Upper lobe of right lung (tissue), 1 donor: ENCODE measurements at regions not wholly inside any gene's neighbourhood (a gene's known extent, or its start where the extent isn't known, plus 50 kb on each side); places are given as distances from the start of the nearest gene placed in this dataset.
"Not testable (repeated sequence)": the region's sequence is repeated elsewhere in the genome, so short reads cannot be mapped to it uniquely, and the experiment has no call there.

Experiments
- ATAC-seq: fragments of 200-7000 bp; cut with Tn5 transposase; one replicate; pipeline ENCODE4 v1.9.1; 2020; ENCODE audit warnings: mild to moderate bottlenecking, moderate library complexity
- DNase-seq: peaks from one replicate; pipeline ENCODE4 v3.0.0-alpha.2; 2020
- H3K27ac ChIP-seq: fragments of 200-600 bp; one replicate; pipeline ENCODE4 v1.8.0; 2022
- H3K27me3 ChIP-seq: fragments of 200-600 bp; one replicate; pipeline ENCODE4 v1.8.0; 2022; ENCODE audit warnings: mild to moderate bottlenecking
- H3K36me3 ChIP-seq: fragments of 200-600 bp; one replicate; pipeline ENCODE4 v1.8.0; 2022
- H3K4me1 ChIP-seq: fragments of 200-600 bp; one replicate; pipeline ENCODE4 v1.8.0; 2022
- H3K4me3 ChIP-seq: fragments of 200-600 bp; one replicate; pipeline ENCODE4 v1.8.0; 2022; ENCODE audit warnings: mild to moderate bottlenecking
- H3K9me3 ChIP-seq: fragments of 200-600 bp; one replicate; pipeline ENCODE4 v1.8.0; 2022
- intact Hi-C: fragments of 100-400 bp; cut with DNase I; formaldehyde crosslinking; loops from one replicate; pipeline ENCODE4 v1.11.0; 2022
- TF ChIP-seq, protein P1 (sequence below): fragments of 200-600 bp; IDR thresholded peaks from one replicate; pipeline ENCODE4 v1.8.0; 2022; ENCODE audit warnings: antibody characterized with exemption
- donor health status: DM: no; HTN: yes; CAD: no; lungs with severe emphysema.

DNA sequence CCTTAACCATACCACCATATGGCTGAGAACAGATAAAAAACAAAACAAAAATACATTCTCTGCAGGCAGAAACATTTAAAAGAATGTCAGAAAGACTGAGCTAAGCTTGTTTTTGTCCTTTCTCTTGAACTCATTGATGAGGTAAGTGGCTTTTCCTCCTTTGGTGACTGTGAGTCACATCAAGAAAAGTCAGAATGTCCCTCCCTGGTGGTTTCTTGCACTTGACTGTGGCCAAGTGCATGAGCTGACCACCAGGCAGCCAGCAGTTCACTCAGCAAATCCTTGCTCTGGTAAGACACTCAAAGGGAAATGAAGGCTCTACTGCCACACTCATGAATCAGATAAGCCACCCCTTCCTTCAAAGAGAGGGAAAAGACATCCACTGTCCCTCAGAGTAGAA, 970.9 kb downstream of the TAF11L14 start:
- no peaks in the 10 kb centered on the region for H3K4me1 ChIP-seq
- H3K27ac ChIP-seq, result no peak overlapping the region
- no peaks in the 10 kb centered on the region for H3K36me3 ChIP-seq
- intact Hi-C loops, result no loop called here
- ATAC-seq, result no peak
- TF ChIP-seq, protein P1, sequence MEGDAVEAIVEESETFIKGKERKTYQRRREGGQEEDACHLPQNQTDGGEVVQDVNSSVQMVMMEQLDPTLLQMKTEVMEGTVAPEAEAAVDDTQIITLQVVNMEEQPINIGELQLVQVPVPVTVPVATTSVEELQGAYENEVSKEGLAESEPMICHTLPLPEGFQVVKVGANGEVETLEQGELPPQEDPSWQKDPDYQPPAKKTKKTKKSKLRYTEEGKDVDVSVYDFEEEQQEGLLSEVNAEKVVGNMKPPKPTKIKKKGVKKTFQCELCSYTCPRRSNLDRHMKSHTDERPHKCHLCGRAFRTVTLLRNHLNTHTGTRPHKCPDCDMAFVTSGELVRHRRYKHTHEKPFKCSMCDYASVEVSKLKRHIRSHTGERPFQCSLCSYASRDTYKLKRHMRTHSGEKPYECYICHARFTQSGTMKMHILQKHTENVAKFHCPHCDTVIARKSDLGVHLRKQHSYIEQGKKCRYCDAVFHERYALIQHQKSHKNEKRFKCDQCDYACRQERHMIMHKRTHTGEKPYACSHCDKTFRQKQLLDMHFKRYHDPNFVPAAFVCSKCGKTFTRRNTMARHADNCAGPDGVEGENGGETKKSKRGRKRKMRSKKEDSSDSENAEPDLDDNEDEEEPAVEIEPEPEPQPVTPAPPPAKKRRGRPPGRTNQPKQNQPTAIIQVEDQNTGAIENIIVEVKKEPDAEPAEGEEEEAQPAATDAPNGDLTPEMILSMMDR, result no peak
- DNase-seq, result no peak
- H3K9me3 ChIP-seq, result no peaks in the 10 kb centered on the region
- H3K4me3 ChIP-seq, result no peak overlapping the region
- H3K27me3 ChIP-seq, result no peaks in the 10 kb centered on the region

DNA sequence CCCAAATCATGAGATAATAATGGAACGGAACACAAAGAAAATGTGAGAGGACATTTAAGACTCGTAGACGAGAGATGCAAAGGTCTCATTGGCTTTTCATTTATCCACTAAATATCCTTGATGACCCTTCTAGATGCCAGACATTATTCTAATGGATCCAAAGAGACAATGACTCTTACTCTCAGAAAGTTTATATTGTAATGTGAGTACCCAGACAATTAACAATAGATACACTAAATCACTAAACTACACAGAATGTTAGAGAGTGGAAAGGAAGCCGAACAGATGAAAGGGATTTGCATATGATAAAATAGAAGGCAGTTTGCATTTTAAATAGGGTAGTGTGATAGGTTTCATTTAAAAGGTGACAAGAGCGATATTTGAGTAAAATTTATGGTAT, 973.3 kb downstream of the TAF11L14 start:
- Histone ChIP-seq H3K4me1 (no peaks in the 10 kb centered on the region), H3K27me3 (no peaks in the 10 kb centered on the region), H3K27ac (no peak overlapping the region), H3K36me3 (no peaks in the 10 kb centered on the region), H3K4me3 (no peak overlapping the region), H3K9me3 (no peaks in the 10 kb centered on the region)
- TF ChIP-seq, protein P1, result no peak
- intact Hi-C loops, result no loop called here
- ATAC-seq (no peak), DNase-seq (no peak)

DNA sequence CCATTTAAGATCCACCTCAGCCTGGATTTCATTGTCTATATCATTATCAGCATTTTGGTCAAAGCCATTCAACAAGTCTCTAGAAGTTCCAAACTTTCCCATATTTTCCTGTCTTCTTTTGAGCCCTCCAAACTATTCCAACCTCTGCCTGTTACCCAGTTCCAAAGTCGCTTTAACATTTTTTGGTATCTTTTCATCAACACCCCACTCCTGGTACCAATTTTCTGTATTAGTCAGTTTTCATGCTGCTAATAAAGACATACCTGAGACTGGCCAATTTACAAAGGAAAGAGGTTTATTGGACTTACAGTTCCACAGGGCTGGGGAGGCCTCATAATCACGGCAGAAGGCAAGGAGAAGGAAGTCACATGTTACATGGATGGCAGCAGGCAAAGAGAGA, 982.9 kb downstream of the TAF11L14 start:
- intact Hi-C loops, result not testable (repeated sequence)

DNA sequence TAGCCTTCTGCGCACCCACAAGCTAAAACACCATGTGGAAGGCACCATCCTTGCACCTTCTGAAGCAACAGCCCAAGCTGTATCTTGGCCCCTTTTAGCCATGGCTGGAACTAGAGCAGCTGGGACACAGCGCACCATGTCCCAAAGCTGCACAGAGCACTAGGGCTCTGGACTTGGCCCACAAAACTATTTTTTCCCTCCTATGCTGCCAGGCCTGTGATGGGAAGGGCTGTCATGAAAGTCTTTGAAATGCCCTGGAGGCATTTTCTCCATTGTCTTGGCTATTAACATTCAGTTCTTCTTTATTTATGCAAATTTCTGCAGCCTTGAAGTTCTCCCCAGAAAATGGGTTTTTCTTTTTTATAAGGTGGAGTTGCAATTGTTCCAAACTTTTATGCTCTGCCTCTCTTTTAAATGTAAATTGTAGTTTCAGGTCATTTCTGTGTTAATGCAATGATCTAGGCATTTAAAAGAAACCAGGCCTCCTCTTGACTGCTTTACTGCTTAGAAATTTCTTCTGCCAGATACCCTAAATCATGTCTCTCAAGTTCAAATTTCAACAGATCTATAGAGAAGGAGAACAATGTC, 996.3 kb downstream of the TAF11L14 start:
- intact Hi-C loops, result no loop called here
- no peaks in the 10 kb centered on the region for H3K27me3 ChIP-seq
- TF ChIP-seq, protein P1, result no peak
- H3K4me3 ChIP-seq, result no peak overlapping the region
- DNase-seq (no peak), ATAC-seq (no peak)
- H3K27ac ChIP-seq, result no peak overlapping the region
- H3K4me1 ChIP-seq, result no peaks in the 10 kb centered on the region
- no peaks in the 10 kb centered on the region for H3K9me3 ChIP-seq
- H3K36me3 ChIP-seq, result no peaks in the 10 kb centered on the region

More for the DNA sequence above, 982.9 kb downstream of the TAF11L14 start:
- not testable (repeated sequence) for H3K9me3 ChIP-seq, H3K27me3 ChIP-seq, H3K4me3 ChIP-seq, H3K27ac ChIP-seq, ATAC-seq, H3K36me3 ChIP-seq, H3K4me1 ChIP-seq, DNase-seq

DNA sequence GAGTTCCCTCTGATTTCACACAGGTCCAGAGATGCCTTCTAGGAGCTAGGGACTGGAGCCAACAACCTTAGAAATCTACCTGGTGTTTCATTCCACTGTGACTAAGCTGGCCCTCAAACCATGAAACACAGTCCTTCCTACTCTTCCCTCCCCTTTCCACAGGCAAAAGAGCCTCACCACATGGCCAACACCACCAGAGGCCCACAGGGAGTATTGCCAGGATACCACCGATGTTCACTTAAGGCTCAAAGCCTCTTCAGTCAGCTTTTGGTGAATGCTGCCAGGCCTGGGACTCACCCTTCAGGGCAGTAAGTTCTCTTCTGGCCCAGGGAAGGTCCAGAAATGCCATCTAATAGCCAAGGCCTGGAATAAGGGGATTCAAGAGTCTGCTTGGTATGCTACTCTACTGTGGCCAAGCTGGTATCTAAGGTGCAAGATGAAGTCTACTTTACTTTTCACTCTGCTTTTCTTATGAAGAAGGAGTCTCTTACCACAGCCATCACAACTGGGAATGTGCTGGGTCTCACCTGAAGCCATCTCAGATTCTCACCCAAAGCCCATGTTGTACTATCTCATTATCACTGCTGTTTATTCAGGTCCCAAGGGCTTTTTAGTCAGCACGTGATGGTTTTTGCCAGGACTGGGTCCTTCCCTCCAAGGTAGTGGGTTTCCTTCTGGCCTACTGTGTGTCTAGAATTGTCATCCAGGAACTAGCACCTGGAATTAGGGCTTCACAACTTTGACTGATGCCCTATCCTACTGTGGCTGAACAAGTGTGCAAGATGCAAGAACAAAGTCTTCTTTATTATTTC, 1018.4 kb downstream of the TAF11L14 start:
- no peak for DNase-seq
- TF ChIP-seq, protein P1, result no peak
- Histone ChIP-seq H3K4me3 (no peak overlapping the region), H3K9me3 (no peaks in the 10 kb centered on the region), H3K27ac (no peak overlapping the region), H3K27me3 (no peaks in the 10 kb centered on the region), H3K4me1 (no peaks in the 10 kb centered on the region), H3K36me3 (no peaks in the 10 kb centered on the region)
- intact Hi-C loops, result no loop called here
- ATAC-seq, result no peak

DNA sequence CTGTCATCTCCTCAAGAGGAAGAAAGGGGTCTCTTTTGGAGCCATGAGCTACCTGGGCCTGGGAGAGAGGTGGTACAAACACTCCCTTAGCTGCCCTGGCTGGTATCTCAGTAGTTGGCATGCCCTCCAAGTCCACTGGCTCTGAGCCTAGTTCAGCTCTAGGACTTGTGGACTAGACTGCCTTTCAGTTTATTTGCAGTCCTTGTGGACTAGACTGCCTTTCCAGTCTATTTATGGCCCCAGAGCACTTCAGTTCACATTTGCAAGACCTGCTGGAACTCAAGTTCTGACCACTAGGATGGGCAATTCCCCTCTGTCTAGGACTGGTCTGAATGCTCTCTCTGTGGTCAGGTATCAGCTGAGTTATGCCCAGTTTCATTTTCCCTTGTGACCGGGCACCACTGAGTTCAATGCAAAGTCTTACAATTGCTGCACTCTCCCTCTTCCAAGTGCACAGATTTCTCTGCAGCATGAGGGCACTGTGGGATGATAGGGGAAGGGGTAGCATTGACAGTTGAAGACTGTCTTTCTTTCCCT, 1019.0 kb downstream of the TAF11L14 start:
- Histone ChIP-seq H3K9me3 (no peaks in the 10 kb centered on the region), H3K4me1 (no peaks in the 10 kb centered on the region), H3K4me3 (no peak overlapping the region), H3K27me3 (no peaks in the 10 kb centered on the region), H3K27ac (no peak overlapping the region), H3K36me3 (no peaks in the 10 kb centered on the region)
- ATAC-seq (no peak), DNase-seq (no peak)
- TF ChIP-seq, protein P1, result no peak
- intact Hi-C loops, result no loop called here
